DND-41 (cell line): ENCODE measurements at regions not wholly inside any gene's neighbourhood (a gene's known extent, or its start where the extent isn't known, plus 50 kb on each side); places are given as distances from the start of the nearest gene placed in this dataset.
"Not testable (repeated sequence)": the region's sequence is repeated elsewhere in the genome, so short reads cannot be mapped to it uniquely, and the experiment has no call there.

ENCODE experiments used
- ATAC-seq: fragments of 200-7000 bp; cut with Tn5 transposase; 3 replicates; pipeline ENCODE4 v1.9.1; 2021; ENCODE audit warnings: low read depth; ENCODE audit not compliant: insufficient read depth
- DNase-seq: peaks from one replicate; pipeline ENCODE4 v3.0.0-alpha.2; 2020
- H2AFZ ChIP-seq: 2 replicates; pipeline ENCODE4 v1.6.0; 2012; ENCODE audit warnings: low read depth, low read length
- H3K27ac ChIP-seq: 2 replicates; pipeline ENCODE4 v1.5.1; 2012; ENCODE audit warnings: low read length, inconsistent platforms
- H3K27me3 ChIP-seq: fragments of 200-600 bp; sonication (generic); 2 replicates; pipeline ENCODE4 v1.6.0; 2012; ENCODE audit warnings: low read length, mild to moderate bottlenecking, inconsistent platforms; ENCODE audit not compliant: insufficient read depth, poor library complexity
- H3K36me3 ChIP-seq: 2 replicates; pipeline ENCODE4 v1.5.1; 2012; ENCODE audit warnings: low read length, inconsistent platforms; ENCODE audit not compliant: insufficient read depth
- H3K4me1 ChIP-seq: 2 replicates; pipeline ENCODE4 v1.5.1; 2012; ENCODE audit warnings: mild to moderate bottlenecking, low read length; ENCODE audit not compliant: insufficient read depth
- H3K4me2 ChIP-seq: 2 replicates; pipeline ENCODE4 v1.6.0; 2012; ENCODE audit warnings: mild to moderate bottlenecking, moderate library complexity, low read length, inconsistent platforms; ENCODE audit not compliant: insufficient read depth
- H3K4me3 ChIP-seq, 2 experiments: fragments of 200-600 bp in 1 of 2; shearing (Covaris generic) in 1 of 2; 2 replicates each; pipeline ENCODE4 v1.5.1; 2012 to 2016; ENCODE audit warnings: inconsistent platforms in 2 of 2, low read length in 2 of 2, mild to moderate bottlenecking in 2 of 2, low read depth in 1 of 2, moderate library complexity in 1 of 2
- H3K79me2 ChIP-seq: 2 replicates; pipeline ENCODE4 v1.6.0; 2012; ENCODE audit warnings: low read length, inconsistent platforms; ENCODE audit not compliant: insufficient read depth
- H3K9ac ChIP-seq: 2 replicates; pipeline ENCODE4 v1.6.0; 2012; ENCODE audit warnings: low read depth, mild to moderate bottlenecking, inconsistent platforms, low read length, moderate library complexity
- H3K9me3 ChIP-seq: 2 replicates; pipeline ENCODE4 v1.5.1; 2012; ENCODE audit warnings: low read length, moderate library complexity, mild to moderate bottlenecking, inconsistent platforms; ENCODE audit not compliant: insufficient read depth, severe bottlenecking
- H4K20me1 ChIP-seq: 2 replicates; pipeline ENCODE4 v1.6.0; 2012; ENCODE audit warnings: low read length; ENCODE audit not compliant: insufficient read depth

DNA sequence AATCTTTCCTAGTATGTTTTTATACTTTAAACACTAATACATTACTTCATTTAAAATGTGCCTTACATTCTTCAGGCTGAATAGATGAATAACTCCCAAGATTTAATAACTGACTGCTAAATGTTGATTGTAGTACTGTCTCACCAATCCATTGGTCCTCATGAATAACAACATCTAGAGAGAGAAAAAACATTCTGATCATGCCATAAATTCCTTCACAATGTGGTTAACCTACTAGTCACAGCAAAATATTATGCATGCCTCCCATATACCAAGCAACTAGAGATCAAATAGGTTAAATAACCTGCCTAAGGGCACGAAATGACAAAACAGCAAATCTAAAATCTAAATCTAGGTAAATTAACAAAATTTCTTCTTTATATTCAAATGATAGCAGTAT, 66.2 kb downstream of the SYT15 start:
- ATAC-seq, H3K4me1 ChIP-seq, H4K20me1 ChIP-seq, DNase-seq, H3K9ac ChIP-seq, H3K36me3 ChIP-seq, H3K27me3 ChIP-seq, H2AFZ ChIP-seq, H3K27ac ChIP-seq, H3K4me3 ChIP-seq, H3K79me2 ChIP-seq, H3K4me2 ChIP-seq, H3K9me3 ChIP-seq: not testable (repeated sequence)

DNA sequence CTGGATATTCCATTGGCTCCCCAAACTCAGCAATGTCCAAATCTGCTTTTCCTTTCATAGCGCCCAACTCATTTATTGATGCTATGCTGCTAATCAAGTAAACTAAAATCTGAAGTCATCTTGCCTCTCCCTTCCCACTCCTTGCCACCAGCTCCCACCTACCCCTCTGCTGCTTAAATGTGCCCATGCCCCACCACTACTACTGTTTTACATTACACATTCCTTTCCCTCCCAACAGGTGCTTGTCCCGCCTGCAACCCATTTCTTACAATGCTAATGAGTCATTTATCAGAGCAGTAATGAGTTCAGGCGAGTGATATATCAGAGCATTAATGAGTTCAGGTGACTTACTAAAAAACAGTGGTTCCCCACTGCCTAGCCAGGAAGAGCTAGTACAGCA, 67.2 kb downstream of the SYT15 start:
- not testable (repeated sequence) for H3K36me3 ChIP-seq, H3K27ac ChIP-seq, H2AFZ ChIP-seq, H3K27me3 ChIP-seq, DNase-seq, ATAC-seq, H3K9me3 ChIP-seq, H3K9ac ChIP-seq, H4K20me1 ChIP-seq, H3K4me2 ChIP-seq, H3K79me2 ChIP-seq, H3K4me1 ChIP-seq, H3K4me3 ChIP-seq

- ATAC-seq, H3K27ac ChIP-seq, H3K9ac ChIP-seq, H3K79me2 ChIP-seq, H3K4me1 ChIP-seq, H4K20me1 ChIP-seq, H3K36me3 ChIP-seq, DNase-seq, H3K27me3 ChIP-seq, H2AFZ ChIP-seq, H3K4me2 ChIP-seq, H3K4me3 ChIP-seq, H3K9me3 ChIP-seq: not testable (repeated sequence)
Measured at GRCh38 chr10:46650967-46651366, 72.0 kb downstream of the SYT15 start.

DNA sequence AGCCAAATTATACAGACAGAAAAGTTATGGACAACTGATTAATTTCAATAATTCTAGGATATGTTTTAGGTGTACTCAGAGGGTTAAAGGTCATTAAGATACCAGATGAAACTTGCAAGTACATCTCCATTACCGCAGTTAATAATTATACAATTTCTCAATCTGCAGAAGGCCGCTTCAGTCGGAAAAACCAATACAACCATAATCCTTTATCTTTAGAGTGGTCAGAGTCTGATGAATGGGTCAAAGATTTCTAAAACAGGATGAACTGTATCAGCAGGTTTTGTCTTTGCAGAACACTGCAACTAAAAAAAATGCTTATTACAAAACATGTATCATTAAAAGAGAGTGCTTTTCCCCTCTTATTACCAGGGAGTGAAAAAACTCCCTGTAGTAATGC, 78.5 kb downstream of the SYT15 start:
- DNase-seq, H3K4me2 ChIP-seq, ATAC-seq, H4K20me1 ChIP-seq, H3K4me1 ChIP-seq, H2AFZ ChIP-seq, H3K79me2 ChIP-seq, H3K9me3 ChIP-seq, H3K36me3 ChIP-seq, H3K27ac ChIP-seq, H3K27me3 ChIP-seq, H3K9ac ChIP-seq, H3K4me3 ChIP-seq: not testable (repeated sequence)

- H3K9ac ChIP-seq, ATAC-seq, H3K36me3 ChIP-seq, H2AFZ ChIP-seq, H3K4me3 ChIP-seq, H3K79me2 ChIP-seq, H3K4me1 ChIP-seq, H3K4me2 ChIP-seq, H4K20me1 ChIP-seq, H3K9me3 ChIP-seq, H3K27me3 ChIP-seq, DNase-seq, H3K27ac ChIP-seq: not testable (repeated sequence)
Measured at GRCh38 chr10:46660027-46660834, 81.3 kb downstream of the SYT15 start.

- not testable (repeated sequence) for H3K27ac ChIP-seq, H3K9me3 ChIP-seq, H3K9ac ChIP-seq, H4K20me1 ChIP-seq, H3K4me3 ChIP-seq, ATAC-seq, DNase-seq, H2AFZ ChIP-seq, H3K36me3 ChIP-seq, H3K4me2 ChIP-seq, H3K79me2 ChIP-seq, H3K4me1 ChIP-seq, H3K27me3 ChIP-seq
Measured at GRCh38 chr10:46660835-46661164, 81.9 kb downstream of the SYT15 start.

- H3K4me3 ChIP-seq, H3K27ac ChIP-seq, H3K4me2 ChIP-seq, H3K9me3 ChIP-seq, H3K9ac ChIP-seq, H3K27me3 ChIP-seq, DNase-seq, H3K79me2 ChIP-seq, H3K36me3 ChIP-seq, H2AFZ ChIP-seq, H4K20me1 ChIP-seq, ATAC-seq, H3K4me1 ChIP-seq: not testable (repeated sequence)
Measured at GRCh38 chr10:46665536-46665935, 86.6 kb downstream of the SYT15 start.

- not testable (repeated sequence) for H4K20me1 ChIP-seq, H3K79me2 ChIP-seq, DNase-seq
Measured at GRCh38 chr10:46668357-46668997, 89.5 kb downstream of the SYT15 start.

More at GRCh38 chr10:46668357-46668997, 89.5 kb downstream of the SYT15 start:
- H3K9me3 ChIP-seq, H3K27me3 ChIP-seq, H3K4me3 ChIP-seq, H3K4me2 ChIP-seq, H3K27ac ChIP-seq, ATAC-seq, H3K36me3 ChIP-seq, H3K4me1 ChIP-seq, H3K9ac ChIP-seq, H2AFZ ChIP-seq: not testable (repeated sequence)
